ENCODE measurements at regions not wholly inside any gene's neighbourhood (a gene's known extent, or its start where the extent isn't known, plus 50 kb on each side); places are given as distances from the start of the nearest gene placed in this dataset.

DNA sequence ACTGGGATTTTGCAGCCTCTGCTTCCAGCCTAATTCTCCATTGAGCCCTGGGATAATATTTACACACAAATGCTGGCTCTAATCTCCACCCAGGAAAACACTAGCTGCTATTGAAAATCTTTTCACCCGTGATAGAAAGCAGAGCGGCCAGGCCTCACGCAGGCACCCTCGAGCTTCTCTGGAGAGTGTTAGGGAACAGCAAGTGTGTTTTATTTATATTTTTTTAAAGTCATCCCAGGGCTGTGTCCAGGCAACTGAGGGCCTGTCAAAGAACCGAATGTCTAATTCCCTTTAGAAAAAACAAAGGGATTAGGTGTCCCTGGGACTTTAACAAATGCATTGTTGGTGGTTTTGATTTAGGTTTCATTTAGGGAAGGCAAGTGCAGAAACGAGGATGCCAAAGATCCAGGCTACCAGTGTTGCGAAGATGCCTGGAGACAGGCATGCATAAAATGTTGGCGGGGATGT lies 51.2 kb upstream of the SPRY4 start:
- H3K4me3 ChIP-seq (ENCODE audit: low read depth, poor library complexity, severe bottlenecking), result no peak overlapping the region
- TF ChIP-seq, protein P1, sequence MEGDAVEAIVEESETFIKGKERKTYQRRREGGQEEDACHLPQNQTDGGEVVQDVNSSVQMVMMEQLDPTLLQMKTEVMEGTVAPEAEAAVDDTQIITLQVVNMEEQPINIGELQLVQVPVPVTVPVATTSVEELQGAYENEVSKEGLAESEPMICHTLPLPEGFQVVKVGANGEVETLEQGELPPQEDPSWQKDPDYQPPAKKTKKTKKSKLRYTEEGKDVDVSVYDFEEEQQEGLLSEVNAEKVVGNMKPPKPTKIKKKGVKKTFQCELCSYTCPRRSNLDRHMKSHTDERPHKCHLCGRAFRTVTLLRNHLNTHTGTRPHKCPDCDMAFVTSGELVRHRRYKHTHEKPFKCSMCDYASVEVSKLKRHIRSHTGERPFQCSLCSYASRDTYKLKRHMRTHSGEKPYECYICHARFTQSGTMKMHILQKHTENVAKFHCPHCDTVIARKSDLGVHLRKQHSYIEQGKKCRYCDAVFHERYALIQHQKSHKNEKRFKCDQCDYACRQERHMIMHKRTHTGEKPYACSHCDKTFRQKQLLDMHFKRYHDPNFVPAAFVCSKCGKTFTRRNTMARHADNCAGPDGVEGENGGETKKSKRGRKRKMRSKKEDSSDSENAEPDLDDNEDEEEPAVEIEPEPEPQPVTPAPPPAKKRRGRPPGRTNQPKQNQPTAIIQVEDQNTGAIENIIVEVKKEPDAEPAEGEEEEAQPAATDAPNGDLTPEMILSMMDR (IDR thresholded peaks at IDR 0.05), result no peak
- TF ChIP-seq POLR2A (IDR thresholded peaks at IDR 0.05), result no peak
- intact Hi-C loops (cut with DNase I; ENCODE audit: low total_unique reads), result no loop called here
- WGBS, 2 donors, result 78 to 85% methylated on average over 8 of the region's 8 CpGs
- no peak for DNase-seq (ENCODE audit: low spot score in 2 of 2)

Data from lower leg skin (tissue), 4 donors.